ENCODE measurements at regions not wholly inside any gene's neighbourhood (a gene's known extent, or its start where the extent isn't known, plus 50 kb on each side); places are given as distances from the start of the nearest gene placed in this dataset.

GRCh38 chr12:61991661-61992060 lies 268.5 kb upstream of the USP15 start:
- no peaks in the 10 kb centered on the region for H3K79me2 ChIP-seq (ENCODE audit: control insufficient read depth in 1 of 2, insufficient read depth in 2 of 2, low read length in 2 of 2)
- no peaks in the 10 kb centered on the region for H3K4me1 ChIP-seq (replicated peaks in 1 of 4; ENCODE audit: control insufficient read depth in 3 of 4, insufficient read depth in 4 of 4, low read length in 3 of 4)
- H3K9me3 ChIP-seq (ENCODE audit: insufficient read depth in 2 of 2, low read depth in 1 of 2, low read length in 1 of 2) = no peaks in the 10 kb centered on the region
- no peak overlapping the region for H4K91ac ChIP-seq (replicated peaks; ENCODE audit: insufficient read length, low read length)
- H3K18ac ChIP-seq (ENCODE audit: extremely low read depth, low read length) = no peak overlapping the region
- no peak overlapping the region for H4K8ac ChIP-seq (ENCODE audit: extremely low read depth, insufficient read depth, low read length)
- no peak overlapping the region for H3K4me3 ChIP-seq (ENCODE audit: extremely low read depth in 1 of 4, insufficient read depth in 2 of 4, low read depth in 3 of 4, low read length in 4 of 4)
- H3K23ac ChIP-seq (ENCODE audit: insufficient read length) = no peak overlapping the region
- no peak for DNase-seq (ENCODE audit: low read depth in 1 of 2, low spot score in 2 of 2)
- H4K20me1 ChIP-seq (replicated peaks in 1 of 2; ENCODE audit: control insufficient read depth in 1 of 2, insufficient read depth in 2 of 2, low read length in 2 of 2) = no peaks in the 10 kb centered on the region
- H3K27me3 ChIP-seq (replicated peaks in 1 of 4; ENCODE audit: control insufficient read depth in 3 of 4, extremely low read depth in 1 of 4, insufficient read depth in 3 of 4, low read length in 3 of 4) = no peaks in the 10 kb centered on the region
- H3K36me3 ChIP-seq (ENCODE audit: control insufficient read depth in 2 of 4, insufficient read depth in 4 of 4, low read length in 3 of 4) = no peaks in the 10 kb centered on the region; a peak in 1 of 8 replicates
- H2BK20ac ChIP-seq (ENCODE audit: low read length) = no peak overlapping the region
- H2BK12ac ChIP-seq (ENCODE audit: low read depth, low read length) = no peak overlapping the region
- TF ChIP-seq KDM5A (IDR thresholded peaks at IDR 0.05; ENCODE audit: low read length) (no peak), RFX5 (IDR thresholded peaks at IDR 0.05; ENCODE audit: borderline replicate concordance, low read depth, low read length) (no peak), EZH2 (IDR thresholded peaks at IDR 0.05; ENCODE audit: low read depth, low read length, severe bottlenecking) (no peak), E2F6 (IDR thresholded peaks at IDR 0.05) (no peak), RBBP5 (IDR thresholded peaks at IDR 0.05; ENCODE audit: borderline replicate concordance, low read depth, low read length) (no peak), SIN3A (conservative IDR thresholded peaks at IDR 0.05 in 1 of 2, IDR thresholded peaks at IDR 0.05 in 1 of 2; ENCODE audit: low read depth in 1 of 2, low read length in 2 of 2) (no peak), EGR1 (IDR thresholded peaks at IDR 0.05; ENCODE audit: borderline replicate concordance, low read depth, low read length) (no peak), SP1 (IDR thresholded peaks at IDR 0.05; ENCODE audit: low read depth, low read length) (no peak), POLR2AphosphoS5 (IDR thresholded peaks at IDR 0.05; ENCODE audit: low read depth, low read length) (no peak)
- TF ChIP-seq, protein P1, sequence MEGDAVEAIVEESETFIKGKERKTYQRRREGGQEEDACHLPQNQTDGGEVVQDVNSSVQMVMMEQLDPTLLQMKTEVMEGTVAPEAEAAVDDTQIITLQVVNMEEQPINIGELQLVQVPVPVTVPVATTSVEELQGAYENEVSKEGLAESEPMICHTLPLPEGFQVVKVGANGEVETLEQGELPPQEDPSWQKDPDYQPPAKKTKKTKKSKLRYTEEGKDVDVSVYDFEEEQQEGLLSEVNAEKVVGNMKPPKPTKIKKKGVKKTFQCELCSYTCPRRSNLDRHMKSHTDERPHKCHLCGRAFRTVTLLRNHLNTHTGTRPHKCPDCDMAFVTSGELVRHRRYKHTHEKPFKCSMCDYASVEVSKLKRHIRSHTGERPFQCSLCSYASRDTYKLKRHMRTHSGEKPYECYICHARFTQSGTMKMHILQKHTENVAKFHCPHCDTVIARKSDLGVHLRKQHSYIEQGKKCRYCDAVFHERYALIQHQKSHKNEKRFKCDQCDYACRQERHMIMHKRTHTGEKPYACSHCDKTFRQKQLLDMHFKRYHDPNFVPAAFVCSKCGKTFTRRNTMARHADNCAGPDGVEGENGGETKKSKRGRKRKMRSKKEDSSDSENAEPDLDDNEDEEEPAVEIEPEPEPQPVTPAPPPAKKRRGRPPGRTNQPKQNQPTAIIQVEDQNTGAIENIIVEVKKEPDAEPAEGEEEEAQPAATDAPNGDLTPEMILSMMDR (IDR thresholded peaks at IDR 0.05; ENCODE audit: control extremely low read depth in 1 of 3, insufficient read depth in 1 of 3, low read depth in 1 of 3, low read length in 3 of 3) = no peak
- no peak overlapping the region for H2AK5ac ChIP-seq (ENCODE audit: low read depth, low read length)
- no peak for FAIRE-seq
- no peak overlapping the region for H2BK120ac ChIP-seq (replicated peaks; ENCODE audit: low read depth, low read length)
- 90% methylated on average over 3 of the region's 3 CpGs; no CpG with 5 or more reads in 1 of the 2 experiments for whole genome bisulfite sequencing, 2 experiments (ENCODE audit: extremely low coverage in 1 of 2, insufficient coverage in 1 of 2, insufficient read length in 1 of 2, insufficient replicate concordance in 2 of 2, low coverage in 1 of 2, low lambda C conversion rate in 2 of 2, missing lambda C conversion rate in 1 of 2)
- H3K23me2 ChIP-seq (ENCODE audit: low read depth, low read length) = no peaks in the 10 kb centered on the region; the same call in 1 of the 2 replicates
- no peak overlapping the region for H3K4me2 ChIP-seq (ENCODE audit: insufficient read depth in 1 of 2, low read depth in 2 of 2, low read length in 2 of 2)
- POLR2A ChIA-PET (ENCODE audit: partially characterized antibody) = no interaction called here
- H4K5ac ChIP-seq (ENCODE audit: insufficient read length, low read depth, low read length) = no peak overlapping the region
- H2AFZ ChIP-seq (ENCODE audit: low read length) = no peak overlapping the region
- no peak overlapping the region for H3K56ac ChIP-seq (replicated peaks; ENCODE audit: insufficient read length, low read depth, low read length)
- H3K14ac ChIP-seq (ENCODE audit: insufficient read length) = no peak overlapping the region
- H3K4ac ChIP-seq (replicated peaks; ENCODE audit: insufficient read length, low read depth, low read length) = no peak overlapping the region
- H2BK15ac ChIP-seq (ENCODE audit: low read length) = no peak overlapping the region
- H2BK5ac ChIP-seq (ENCODE audit: low read depth, low read length) = no peak overlapping the region
- H3K9ac ChIP-seq (replicated peaks in 1 of 4; ENCODE audit: extremely low read depth in 1 of 4, low read depth in 3 of 4, low read length in 3 of 4) = no peak overlapping the region
- no peak overlapping the region for H3K27ac ChIP-seq (ENCODE audit: low read depth, low read length)
- H3K79me1 ChIP-seq (ENCODE audit: low read depth, low read length) = no peaks in the 10 kb centered on the region
- CTCF ChIA-PET (ENCODE audit: partially characterized antibody) = interaction anchor here (1.4 to 1.8 kb wide), 3 partner anchors 132 to 331 kb away, joined by 3 to 5 read pairs (median 3); no protein-coding TSS in a partner anchor
